Tibial nerve (tissue), 4 donors: ENCODE measurements at regions not wholly inside any gene's neighbourhood (a gene's known extent, or its start where the extent isn't known, plus 50 kb on each side); places are given as distances from the start of the nearest gene placed in this dataset.

Experiments used
- DNase-seq, 2 donors: peaks; one replicate each; pipeline ENCODE4 v3.0.0-alpha.2; 2019; ENCODE audit warnings: low spot score in 2 of 2
- H3K27ac ChIP-seq, 4 donors: fragments of 200-600 bp; sonication (generic) in 3 of 4; one replicate each; pipeline ENCODE4 v1.5.1; 2017 to 2019; ENCODE audit warnings: mild to moderate bottlenecking in 1 of 4
- H3K27me3 ChIP-seq, 2 donors: fragments of 200-600 bp; sonication (generic) in 1 of 2; one replicate each; pipeline versions ENCODE4 v1.5.1 to v1.6.0; 2017 to 2019
- H3K36me3 ChIP-seq, 3 donors: fragments of 200-600 bp; sonication (generic); one replicate each; pipeline ENCODE4 v1.5.1; 2018 to 2019
- H3K4me1 ChIP-seq, 4 donors: fragments of 200-600 bp; sonication (generic) in 3 of 4; one replicate each; pipeline ENCODE4 v1.5.1; 2017 to 2019
- H3K4me3 ChIP-seq, 4 donors: fragments of 200-600 bp; sonication (generic) in 3 of 4; one replicate each; pipeline ENCODE4 v1.5.1; 2017 to 2019; ENCODE audit warnings: mild to moderate bottlenecking in 1 of 4, moderate library complexity in 1 of 4
- H3K9me3 ChIP-seq, 4 donors: fragments of 200-600 bp; sonication (generic) in 3 of 4; one replicate each; pipeline ENCODE4 v1.5.1; 2017 to 2019
- CTCF ChIP-seq, 5 experiments: fragments of 200-600 bp in 3 of 5; fragments of 450-650 bp in 2 of 5; sonication (generic) in 3 of 5; IDR thresholded peaks; one replicate each; pipeline ENCODE4 v1.5.1; 2016 to 2019; ENCODE audit warnings: antibody characterized with exemption in 5 of 5, mild to moderate bottlenecking in 3 of 5, moderate library complexity in 2 of 5
- EP300 ChIP-seq, 2 donors: sonication (generic); formaldehyde crosslinking; IDR thresholded peaks; one replicate each; pipeline ENCODE4 v1.6.1; 2017; ENCODE audit warnings: antibody characterized with exemption in 2 of 2, mild to moderate bottlenecking in 1 of 2
- POLR2A ChIP-seq, 2 donors: fragments of 450-650 bp; IDR thresholded peaks; one replicate each; pipeline ENCODE4 v1.6.1; 2017; ENCODE audit warnings: antibody characterized with exemption in 2 of 2, mild to moderate bottlenecking in 2 of 2, moderate library complexity in 2 of 2
- WGBS, 2 donors: methylation state at CpG; one replicate each; pipeline ENCODE4 v1.1.5; 2018; 5-methylcytosine and 5-hydroxymethylcytosine counted together

- no peak overlapping the region for H3K4me3 ChIP-seq
- no peak for DNase-seq
- no peaks in the 10 kb centered on the region for H3K36me3 ChIP-seq
- H3K27me3 ChIP-seq: no peaks in the 10 kb centered on the region
- WGBS, 2 donors: 69 to 73% methylated on average over 4 of the region's 4 CpGs
- no peaks in the 10 kb centered on the region for H3K9me3 ChIP-seq
- H3K4me1 ChIP-seq: no peaks in the 10 kb centered on the region
- no peak overlapping the region for H3K27ac ChIP-seq
- TF ChIP-seq POLR2A (IDR thresholded peaks at IDR 0.05) (no peak), EP300 (IDR thresholded peaks at IDR 0.05) (no peak), CTCF (IDR thresholded peaks at IDR 0.05) (no peak)
These were observed 249.0 kb upstream of the CNTN5 start for GRCh38 chr11:98771791-98772190.

DNA sequence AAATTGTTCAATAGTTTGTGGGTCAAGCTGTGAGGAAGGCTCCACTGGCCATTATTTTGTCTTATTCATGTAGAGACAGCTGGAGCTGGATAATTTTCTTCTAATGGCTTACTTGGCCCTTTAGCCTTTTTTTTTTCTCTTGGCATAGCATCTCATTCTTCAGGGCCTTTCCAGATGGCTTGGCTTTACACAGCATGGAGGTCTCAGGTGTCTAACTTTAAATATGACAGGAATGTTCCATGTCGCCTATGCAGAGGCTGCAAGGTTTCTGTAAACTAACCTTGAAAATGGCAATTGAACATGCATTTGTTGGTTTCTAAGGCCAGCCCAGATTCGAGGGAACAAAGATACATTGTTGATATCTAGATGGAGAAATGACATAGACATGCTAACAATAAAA is 247.9 kb upstream of the CNTN5 start:
- no peaks in the 10 kb centered on the region for H3K27me3 ChIP-seq
- no peaks in the 10 kb centered on the region for H3K9me3 ChIP-seq
- H3K27ac ChIP-seq: no peak overlapping the region
- TF ChIP-seq CTCF (IDR thresholded peaks at IDR 0.05) (no peak), EP300 (IDR thresholded peaks at IDR 0.05) (no peak), POLR2A (IDR thresholded peaks at IDR 0.05) (no peak)
- H3K4me3 ChIP-seq: no peak overlapping the region
- WGBS, 2 donors: 48 to 49% methylated on average over 2 of the region's 2 CpGs
- H3K36me3 ChIP-seq: no peaks in the 10 kb centered on the region
- DNase-seq: no peak
- H3K4me1 ChIP-seq: no peaks in the 10 kb centered on the region

- Histone ChIP-seq H3K4me3 (no peak overlapping the region), H3K27me3 (no peaks in the 10 kb centered on the region), H3K9me3 (peaks cover 0 to 24% (median 4%) of the 10 kb centered on the region in 4 donors), H3K27ac (no peak overlapping the region), H3K36me3 (no peaks in the 10 kb centered on the region), H3K4me1 (no peaks in the 10 kb centered on the region)
- TF ChIP-seq EP300 (IDR thresholded peaks at IDR 0.05) (no peak), CTCF (IDR thresholded peaks at IDR 0.05) (no peak), POLR2A (IDR thresholded peaks at IDR 0.05) (no peak)
- no peak for DNase-seq
- WGBS, 2 donors: 88 to 100% methylated on average over 2 of the region's 2 CpGs
These were observed 227.5 kb upstream of the CNTN5 start for GRCh38 chr11:98793276-98793675.

- Histone ChIP-seq H3K36me3 (no peaks in the 10 kb centered on the region), H3K27me3 (no peaks in the 10 kb centered on the region), H3K4me1 (no peaks in the 10 kb centered on the region), H3K9me3 (peaks cover 0 to 18% (median 5%) of the 10 kb centered on the region in 4 donors), H3K4me3 (no peak overlapping the region), H3K27ac (no peak overlapping the region)
- DNase-seq: no peak
- TF ChIP-seq POLR2A (IDR thresholded peaks at IDR 0.05) (no peak), CTCF (IDR thresholded peaks at IDR 0.05) (no peak), EP300 (IDR thresholded peaks at IDR 0.05) (no peak)
These were observed 222.4 kb upstream of the CNTN5 start for GRCh38 chr11:98798333-98798732.

GRCh38 chr11:98800696-98801095 is 220.1 kb upstream of the CNTN5 start:
- DNase-seq: no peak
- no peak overlapping the region for H3K4me3 ChIP-seq
- H3K27ac ChIP-seq: no peak overlapping the region
- 50 to 55% methylated on average over 4 of the region's 4 CpGs for WGBS, 2 donors
- no peaks in the 10 kb centered on the region for H3K36me3 ChIP-seq
- H3K4me1 ChIP-seq: no peaks in the 10 kb centered on the region
- no peak for TF ChIP-seq CTCF (IDR thresholded peaks at IDR 0.05)
- no peak for TF ChIP-seq POLR2A (IDR thresholded peaks at IDR 0.05)
- no peak for TF ChIP-seq EP300 (IDR thresholded peaks at IDR 0.05)
- H3K27me3 ChIP-seq: no peaks in the 10 kb centered on the region
- H3K9me3 ChIP-seq: peaks cover 0 to 6% (median 2%) of the 10 kb centered on the region in 4 donors
